Activated CD4-positive, alpha-beta T cell treated with anti-CD3 and anti-CD28 coated beads for 1 hour (primary cell): ENCODE measurements at regions not wholly inside any gene's neighbourhood (a gene's known extent, or its start where the extent isn't known, plus 50 kb on each side); places are given as distances from the start of the nearest gene placed in this dataset.

Experiments used
- DNase-seq: peaks from one replicate; pipeline ENCODE4 v3.0.0-alpha.2; 2020

DNA sequence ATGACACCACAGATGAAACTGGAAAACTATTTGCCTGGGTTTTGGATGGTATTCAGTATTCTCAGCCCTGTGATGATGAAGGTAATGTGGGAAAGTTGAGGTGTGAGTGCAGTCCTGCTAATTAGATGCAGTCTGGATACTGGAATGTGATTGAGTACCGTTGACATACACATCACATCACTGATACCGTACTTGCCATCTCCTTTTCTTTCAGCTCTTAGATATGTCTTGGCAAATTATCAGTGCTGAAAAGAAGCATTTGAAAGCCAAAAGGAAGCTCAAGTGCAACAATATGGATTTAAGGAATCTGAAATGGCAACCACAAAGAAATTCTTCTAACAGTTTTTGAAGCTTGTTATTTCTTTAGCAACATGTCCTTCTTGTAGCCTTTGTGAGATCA is 381.4 kb upstream of the TGFBR2 start:
- DNase-seq: no peak

DNA sequence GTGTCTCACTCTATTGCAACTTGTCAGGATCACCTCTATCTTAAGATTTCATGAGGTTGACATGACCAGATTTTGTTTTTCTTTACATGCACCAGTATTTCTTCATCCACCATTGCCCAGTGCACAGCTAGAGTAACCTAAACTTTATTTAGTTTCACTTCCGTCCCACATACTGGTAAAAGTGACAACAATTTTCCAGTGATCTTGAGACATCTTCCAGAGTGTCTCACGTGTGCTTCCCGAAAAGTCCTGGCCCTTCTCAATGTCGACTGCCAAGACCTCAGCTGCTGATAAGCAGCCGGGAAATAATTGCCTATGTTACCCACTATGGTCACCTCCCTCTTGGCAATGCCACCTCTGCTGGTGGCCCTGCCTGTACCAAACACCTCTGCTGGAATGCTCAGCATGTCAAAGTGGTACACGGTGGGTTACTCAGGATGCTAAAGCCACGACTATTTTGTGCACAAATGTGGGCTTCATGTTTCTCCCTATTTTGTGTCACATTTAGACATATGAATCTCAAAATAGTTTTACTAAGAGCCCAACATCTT is 379.7 kb upstream of the TGFBR2 start:
- DNase-seq: no peak

DNA sequence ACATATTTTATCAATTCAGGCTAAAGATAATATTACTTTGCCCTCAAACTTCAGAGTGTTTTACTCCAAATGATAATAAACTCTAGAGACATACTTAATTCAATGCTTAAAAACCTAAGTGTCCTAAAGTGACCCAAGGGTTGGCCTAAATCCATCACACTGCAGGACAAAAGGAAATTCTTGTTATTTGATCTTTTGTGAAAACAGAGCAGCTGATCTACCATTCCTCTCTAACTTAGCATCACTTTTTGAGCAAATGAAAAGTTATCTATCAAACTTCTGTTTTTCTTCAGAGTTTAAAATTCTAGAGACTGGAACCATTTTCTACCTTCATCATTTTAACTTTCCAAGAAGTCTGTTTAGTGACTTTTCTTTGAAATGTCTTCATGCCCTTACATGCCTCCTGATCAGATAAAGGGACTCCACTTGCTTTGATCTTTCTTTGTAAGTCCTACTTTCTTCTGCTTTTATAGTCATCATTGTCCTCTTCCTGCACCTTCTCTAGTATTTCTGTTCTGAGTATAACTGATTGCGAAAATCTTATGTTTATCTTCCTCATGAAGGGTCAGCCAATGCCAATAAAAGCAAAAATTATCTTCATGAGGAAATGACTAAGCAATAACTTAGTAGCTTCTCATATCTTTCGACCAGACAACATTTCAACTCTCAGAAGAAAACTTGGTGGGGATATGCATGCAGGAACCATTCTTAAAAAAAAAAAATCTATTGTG is 378.7 kb upstream of the TGFBR2 start:
- no peak for DNase-seq

DNA sequence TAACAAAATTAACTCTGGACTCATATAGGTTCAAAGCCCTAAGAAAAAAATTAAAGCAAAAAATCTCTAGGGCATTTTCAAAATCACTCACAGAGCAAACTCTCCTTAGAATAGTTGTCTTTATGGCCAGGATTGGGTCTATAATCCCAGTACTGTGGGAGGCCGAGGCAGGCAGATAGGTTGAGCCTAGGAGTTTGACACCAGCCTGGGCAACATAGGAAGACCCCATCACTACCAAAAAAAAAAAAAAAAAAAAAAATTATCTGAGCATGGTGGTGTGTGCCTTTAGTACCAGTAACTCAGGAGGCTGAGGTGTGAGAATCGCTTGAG is 378.1 kb upstream of the TGFBR2 start:
- DNase-seq: no peak

DNA sequence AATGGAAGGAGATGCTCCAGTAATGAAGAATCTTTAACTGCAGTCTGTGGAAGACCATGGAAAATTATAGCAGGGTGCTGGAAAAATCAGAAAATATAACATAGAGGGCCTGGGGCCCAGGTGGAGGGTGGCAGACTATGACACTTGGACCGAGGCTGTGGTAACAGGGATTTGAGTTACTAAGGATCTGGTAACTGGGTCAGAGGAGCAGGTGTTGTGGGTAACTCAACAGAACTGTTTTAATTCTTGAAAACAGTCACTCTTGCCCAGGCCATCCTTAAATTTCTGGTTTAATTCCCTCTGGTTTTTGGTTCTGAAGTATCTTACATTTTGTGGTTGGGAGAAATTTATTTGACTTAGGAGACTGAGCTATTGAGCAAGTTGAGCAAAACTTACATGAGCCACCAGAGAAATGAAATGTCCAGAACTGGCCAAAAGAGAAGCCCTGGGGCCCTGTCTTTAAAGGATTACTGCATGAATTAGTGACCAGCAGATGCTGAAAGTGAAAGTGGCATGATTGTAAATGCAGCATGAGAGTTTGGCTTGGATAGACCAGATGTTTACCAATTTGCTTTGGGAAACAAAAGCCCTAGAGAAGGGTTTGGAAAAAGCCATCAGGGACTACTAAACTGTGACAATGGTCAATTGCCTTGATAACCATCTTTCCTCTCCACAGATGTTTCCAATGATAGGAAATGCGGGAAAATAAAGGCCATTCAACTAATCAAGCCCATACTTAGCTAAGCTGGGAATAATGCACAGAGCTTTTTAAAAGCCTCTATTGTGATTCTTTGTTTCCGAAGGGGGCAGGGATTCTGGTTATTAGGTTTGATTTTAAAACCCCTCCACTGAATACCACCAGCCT is 374.9 kb upstream of the TGFBR2 start:
- DNase-seq: no peak

DNA sequence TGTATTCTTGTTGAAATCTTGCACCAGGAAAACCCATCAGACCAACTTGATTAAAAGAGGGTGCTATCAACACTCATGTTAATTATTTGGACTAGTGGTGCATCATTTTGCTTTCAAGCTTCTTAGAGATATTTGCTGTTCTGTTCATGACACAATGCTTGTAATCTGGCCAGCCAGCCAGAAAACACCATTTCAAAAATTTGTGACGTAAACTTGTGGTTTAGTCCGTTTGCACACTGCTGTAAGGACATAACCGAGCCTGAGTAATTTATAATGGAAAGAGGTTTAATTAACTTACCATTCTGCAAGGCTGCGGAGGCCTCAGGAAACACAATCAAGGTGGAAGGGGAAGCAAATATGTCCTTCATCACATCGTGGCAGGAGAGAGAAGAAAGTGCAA is 374.3 kb upstream of the TGFBR2 start:
- no peak for DNase-seq

DNA sequence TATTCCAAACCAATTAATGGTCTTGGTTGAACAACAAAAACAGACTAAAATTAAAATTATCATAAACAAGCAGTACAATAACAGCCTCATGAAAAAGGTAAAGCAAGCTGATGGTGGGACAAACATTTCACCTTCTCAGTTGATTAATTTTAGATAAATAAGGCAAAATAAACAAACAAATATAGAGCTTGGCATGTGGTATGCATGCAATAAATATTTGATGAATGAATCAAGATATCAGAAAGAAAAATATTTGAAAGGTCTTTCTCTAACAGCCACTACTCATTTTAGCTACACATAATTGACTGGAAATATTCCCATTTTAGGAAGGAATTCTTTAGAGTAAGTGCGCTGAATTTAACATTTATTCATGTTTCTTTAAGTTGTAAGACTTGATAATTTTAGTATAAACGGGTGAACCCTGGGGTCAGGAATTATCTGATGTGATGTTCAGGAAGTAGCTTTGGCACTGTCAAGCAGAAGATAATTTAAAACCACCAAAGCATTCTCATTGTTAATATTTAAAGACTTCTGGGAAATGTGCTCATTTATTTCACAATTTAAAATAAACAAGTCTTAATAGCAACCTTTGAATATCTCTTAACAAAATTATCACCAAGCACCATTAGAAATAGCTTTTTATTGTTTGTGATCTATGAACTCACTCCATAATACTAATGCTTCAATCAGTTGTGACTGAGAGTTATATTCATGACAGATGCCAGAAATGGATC is 372.3 kb upstream of the TGFBR2 start:
- DNase-seq: no peak

- no peak for DNase-seq
Measured at GRCh38 chr3:30236011-30236410, 370.4 kb upstream of the TGFBR2 start.

DNA sequence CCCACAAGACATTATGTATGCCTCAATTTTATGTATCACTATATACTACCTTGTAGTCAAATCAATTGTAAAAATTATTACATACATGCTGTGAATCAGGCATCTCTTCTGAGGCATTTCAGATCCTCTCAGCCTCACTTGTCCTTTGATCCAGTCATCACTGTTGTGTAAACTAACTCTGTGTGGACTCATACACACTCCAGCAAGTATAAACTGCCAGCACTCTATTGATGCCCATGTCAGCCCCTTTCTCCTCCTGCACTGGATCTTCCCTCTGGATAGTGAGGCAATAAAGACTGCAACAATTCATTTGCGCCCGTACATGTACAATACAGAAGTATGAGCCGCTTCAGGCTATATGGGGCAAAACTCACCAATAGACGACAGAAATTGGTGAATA is 364.7 kb upstream of the TGFBR2 start:
- DNase-seq: no peak

- DNase-seq: no peak
Measured at GRCh38 chr3:30245858-30246622, 360.4 kb upstream of the TGFBR2 start.

GRCh38 chr3:30248423-30248822 is 358.0 kb upstream of the TGFBR2 start:
- no peak for DNase-seq

DNA sequence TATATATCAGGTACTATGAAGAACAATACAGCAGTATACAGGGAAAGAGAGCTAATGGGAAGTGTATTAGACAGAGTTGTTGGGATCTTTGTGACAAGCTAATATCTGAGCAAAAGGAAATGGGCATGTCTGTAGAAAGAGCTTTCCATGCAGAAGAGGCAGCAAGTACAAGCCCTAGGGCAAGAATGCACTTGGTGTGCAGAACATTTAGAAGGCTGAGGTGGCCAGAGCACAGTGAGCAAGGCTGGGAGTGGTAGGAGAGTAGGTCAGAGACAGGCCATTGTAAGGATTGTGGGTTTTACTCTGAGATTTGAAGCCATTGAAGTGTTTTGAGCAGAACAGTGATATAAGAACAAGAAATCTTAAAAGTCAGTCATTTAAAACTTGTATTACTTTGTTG is 353.9 kb upstream of the TGFBR2 start:
- no peak for DNase-seq

DNA sequence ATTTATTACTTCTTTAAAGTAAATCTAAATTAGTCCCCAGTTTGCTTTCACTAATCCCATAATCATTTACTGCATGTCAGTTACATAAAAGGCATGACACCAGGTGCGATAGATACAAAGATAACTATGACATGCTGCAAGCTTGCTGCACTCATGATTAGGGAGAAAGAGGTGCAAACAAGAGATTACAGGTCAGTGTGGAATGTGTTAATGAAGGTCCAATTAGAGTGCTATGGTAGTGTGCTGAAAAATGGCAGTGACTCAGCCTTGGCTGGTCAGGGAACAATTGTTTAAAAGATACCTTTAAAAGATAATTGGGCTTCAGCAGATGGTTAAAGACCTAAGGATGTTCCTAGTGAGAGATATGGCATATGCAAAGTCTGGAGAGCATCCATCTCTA is 352.6 kb upstream of the TGFBR2 start:
- no peak for DNase-seq

DNA sequence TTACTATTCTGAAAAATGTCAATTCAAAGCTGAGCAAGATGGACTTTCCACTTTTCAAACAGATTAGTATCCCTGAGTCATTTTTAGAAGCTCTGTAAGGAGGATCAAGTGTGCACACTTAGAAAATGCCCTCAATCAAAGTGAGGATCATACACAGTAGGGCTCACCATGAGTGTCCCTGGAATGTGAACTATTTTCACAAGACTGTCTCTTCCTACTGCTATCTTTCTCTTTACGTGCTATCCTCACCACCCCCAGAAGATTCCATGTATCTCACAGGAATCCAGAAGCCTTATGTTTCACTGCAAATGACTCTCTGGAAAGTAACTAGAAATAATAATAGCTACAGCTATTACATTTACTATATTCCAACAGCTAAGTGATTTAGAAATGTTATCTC is 349.9 kb upstream of the TGFBR2 start:
- DNase-seq: no peak

DNA sequence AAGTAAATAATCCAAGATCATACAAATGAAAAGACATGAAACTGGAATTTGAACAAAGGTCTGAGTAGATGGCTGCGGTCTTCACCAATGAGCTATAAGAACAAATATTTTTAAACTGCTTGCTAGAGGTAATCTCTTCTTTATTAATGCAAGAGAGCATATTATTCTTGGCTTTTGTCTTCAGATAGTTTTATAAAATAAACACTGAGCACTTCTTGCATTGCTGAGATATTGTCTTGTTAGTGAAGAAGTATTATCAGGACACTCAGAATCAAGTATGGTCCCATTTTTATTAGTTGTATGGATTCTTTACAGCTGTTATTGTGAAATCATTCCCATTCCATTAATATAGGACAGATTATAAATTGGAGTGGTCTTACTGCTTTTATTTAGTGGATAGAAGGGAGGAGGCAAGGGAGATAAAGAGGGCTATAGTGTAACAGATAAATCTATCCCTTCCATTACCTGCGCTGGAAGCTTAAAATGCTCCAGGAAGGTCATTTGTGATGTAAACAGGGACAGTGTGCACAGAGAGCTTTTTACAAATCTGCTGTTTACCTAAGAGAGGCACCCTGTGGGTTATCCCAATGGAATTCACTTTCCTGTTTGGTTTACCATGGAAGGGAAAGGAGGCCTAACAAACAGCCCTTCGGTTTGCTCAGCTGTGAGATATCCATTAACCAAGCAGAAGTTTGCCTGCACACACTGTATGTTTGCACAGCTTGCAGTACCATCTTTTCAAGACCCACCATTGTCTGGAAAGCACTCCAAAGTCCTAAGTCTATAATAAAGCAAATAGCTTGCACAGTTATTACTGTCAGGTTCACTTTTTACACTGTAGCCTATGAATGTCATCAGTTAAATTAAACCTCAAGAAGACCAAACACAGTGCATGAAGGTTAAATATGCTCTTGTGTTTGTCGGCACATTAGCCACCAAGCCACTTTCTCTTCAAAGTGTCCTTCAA is 347.7 kb upstream of the TGFBR2 start:
- DNase-seq: no peak

- DNase-seq: no peak
Measured at GRCh38 chr3:30259730-30260129, 346.7 kb upstream of the TGFBR2 start.

- DNase-seq: no peak
Measured at GRCh38 chr3:30260762-30261161, 345.6 kb upstream of the TGFBR2 start.

DNA sequence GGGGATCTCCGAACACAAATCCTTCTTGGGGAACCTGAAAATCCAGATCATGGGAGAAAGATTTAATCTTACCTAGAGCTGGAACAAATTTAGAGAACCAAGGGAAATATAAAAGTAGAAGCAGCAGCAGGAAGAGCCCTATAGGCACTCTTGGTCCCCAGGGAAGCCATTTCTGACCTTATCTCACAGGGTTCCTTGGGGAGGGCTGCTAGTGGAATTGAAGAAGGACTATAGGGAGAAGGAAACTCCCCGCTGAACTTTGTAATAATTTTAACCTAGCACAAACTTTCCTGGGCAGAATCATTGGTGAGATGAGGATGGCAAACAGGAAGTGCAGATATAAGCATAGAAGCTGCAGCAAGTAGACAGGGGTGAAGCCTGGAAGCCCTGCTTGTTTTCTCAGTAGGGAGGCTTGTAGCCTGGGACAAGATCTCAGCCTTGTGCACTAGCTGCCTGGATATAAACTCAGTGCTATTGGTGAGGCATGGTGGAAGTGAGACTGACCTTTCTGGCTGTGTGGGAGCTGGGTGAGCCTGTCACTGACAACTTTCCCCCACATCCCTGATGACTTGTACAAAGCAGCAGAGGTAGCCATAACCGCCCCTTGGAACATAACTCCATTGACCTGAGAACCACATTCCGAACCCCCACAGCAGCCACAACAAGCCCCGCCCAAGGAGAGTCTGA is 343.0 kb upstream of the TGFBR2 start:
- no peak for DNase-seq

GRCh38 chr3:30263925-30264313 is 342.5 kb upstream of the TGFBR2 start:
- no peak for DNase-seq

- DNase-seq: no peak
Measured at GRCh38 chr3:30266524-30266923, 339.9 kb upstream of the TGFBR2 start.

GRCh38 chr3:30268288-30268687 is 338.1 kb upstream of the TGFBR2 start:
- no peak for DNase-seq
